NCI-H2227 (cell line): ENCODE measurements at regions not wholly inside any gene's neighbourhood (a gene's known extent, or its start where the extent isn't known, plus 50 kb on each side); places are given as distances from the start of the nearest gene placed in this dataset.
"Not testable (repeated sequence)": the region's sequence is repeated elsewhere in the genome, so short reads cannot be mapped to it uniquely, and the experiment has no call there.

Source experiments
- DNase-seq: peaks from one replicate; lab custom pipeline; 2025; ENCODE audit not compliant: unreplicated experiment; lab: John Stamatoyannopoulos, UW

DNA sequence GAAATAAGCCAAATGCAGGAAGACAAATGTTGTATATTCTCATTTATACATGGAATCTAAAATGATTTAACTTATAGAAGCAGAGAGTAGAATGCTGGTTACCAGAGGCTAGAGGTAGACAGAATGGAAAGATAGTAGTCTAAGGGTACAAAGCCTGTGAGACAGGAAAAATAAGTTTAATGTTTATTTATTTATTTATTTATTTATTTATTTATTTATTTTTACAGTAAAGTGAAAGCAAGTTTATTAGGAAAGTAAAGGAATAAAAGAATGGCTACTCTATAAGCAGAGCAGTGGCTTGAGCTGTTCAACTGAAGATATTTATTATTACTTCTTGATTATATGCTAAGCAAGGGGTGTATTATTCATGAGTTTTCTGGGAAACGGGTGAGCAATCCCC lies 203.2 kb downstream of the LAS1L start:
- DNase-seq, result no peak

- no peak for DNase-seq
Observed at GRCh38 chrX:65300104-65300809, 234.3 kb downstream of the LAS1L start.

DNA sequence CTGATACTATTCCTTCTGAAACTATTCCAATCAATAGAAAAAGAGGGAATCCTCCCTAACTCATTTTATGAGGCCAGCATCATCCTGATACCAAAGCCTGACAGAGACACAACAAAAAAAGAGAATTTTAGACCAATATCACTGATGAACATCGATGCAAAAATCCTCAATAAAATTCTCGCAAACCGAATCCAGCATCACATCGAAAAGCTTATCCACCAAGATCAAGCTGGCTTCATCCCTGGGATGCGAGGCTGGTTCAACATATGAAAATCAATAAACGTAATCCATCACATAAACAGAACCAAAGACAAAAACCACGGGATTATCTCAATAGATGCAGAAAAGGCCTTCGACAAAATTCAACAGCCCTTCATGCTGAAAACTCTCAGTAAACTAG lies 251.7 kb downstream of the LAS1L start:
- not testable (repeated sequence) for DNase-seq

- DNase-seq, result no peak
Observed at GRCh38 chrX:65273152-65273551, 261.4 kb downstream of the LAS1L start.

DNA sequence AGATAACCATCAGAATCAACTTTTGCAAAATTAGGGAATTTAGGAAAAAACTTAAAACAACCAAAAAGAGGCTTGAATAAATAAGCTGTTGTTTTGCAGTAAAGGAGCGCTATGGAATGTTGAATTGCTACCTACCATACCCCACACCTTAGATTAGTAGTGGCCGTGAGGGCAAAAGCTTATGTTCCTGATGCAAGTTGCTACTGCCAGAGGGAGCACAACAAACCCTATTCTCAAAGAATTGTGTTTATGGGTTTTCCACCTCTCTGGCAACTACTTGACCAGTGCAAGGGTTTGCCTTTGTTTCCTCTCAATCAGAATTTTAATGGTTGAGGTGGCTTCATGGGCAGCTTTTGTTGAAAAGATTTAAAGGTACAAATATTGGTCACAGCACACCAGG lies 268.1 kb downstream of the LAS1L start:
- DNase-seq, result no peak

GRCh38 chrX:65253817-65254216 lies 277.6 kb upstream of the ZC4H2 start:
- DNase-seq, result no peak

DNA sequence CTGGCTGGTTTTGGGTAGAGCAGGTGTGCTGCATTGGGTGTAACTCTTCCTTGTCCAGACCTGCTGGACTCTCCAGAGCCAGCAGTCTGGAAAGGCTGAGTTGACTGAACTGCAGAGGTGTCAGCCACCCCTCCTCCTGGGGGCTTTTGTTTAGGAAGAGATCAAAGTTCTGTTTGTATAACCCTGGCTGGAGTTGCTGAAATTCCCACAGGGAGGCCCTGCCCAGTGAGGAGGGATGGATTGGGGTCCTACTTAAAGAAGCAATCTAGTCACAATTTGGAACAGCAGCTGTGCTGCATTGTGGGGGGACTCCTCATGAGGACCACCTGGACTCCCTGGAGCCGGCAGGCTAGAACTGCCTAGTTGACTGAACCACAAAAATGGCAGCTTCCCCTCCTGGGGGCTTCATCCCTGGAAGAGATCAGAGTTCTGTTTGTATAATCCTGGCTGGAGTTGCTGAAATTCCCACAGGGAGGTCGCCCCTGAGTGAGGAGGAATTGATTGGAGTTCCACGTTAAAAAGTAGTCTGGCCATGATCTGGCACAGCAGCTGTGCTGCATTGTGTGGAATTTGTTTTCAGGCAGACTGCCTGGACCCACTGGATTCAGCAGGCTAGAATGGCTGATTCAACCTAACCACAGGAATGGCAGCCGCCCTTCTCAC lies 264.9 kb upstream of the ZC4H2 start:
- DNase-seq, result no peak

DNA sequence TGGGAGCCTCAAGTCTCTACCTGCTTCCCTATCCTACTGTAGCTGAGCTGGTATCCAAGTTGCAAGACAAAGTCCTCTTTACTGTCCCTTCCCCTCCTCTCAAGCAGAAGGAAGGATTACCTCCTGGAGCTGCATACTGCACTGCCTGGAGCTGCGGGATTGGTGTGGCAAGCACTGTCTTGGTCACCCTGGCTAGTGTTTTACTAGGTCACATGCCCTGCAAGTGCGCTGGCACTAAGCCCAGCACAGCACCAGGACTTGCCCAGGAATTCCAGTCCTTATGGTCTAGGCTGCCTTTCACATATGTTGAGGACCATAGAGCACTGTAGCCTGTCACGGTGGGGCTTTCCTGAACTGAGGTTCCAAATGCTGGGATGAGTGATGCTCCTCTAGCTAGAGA lies 227.3 kb upstream of the ZC4H2 start:
- DNase-seq, result no peak

- no peak for DNase-seq
Observed at GRCh38 chrX:65196758-65197360, 220.6 kb upstream of the ZC4H2 start.

- DNase-seq, result no peak
Observed at GRCh38 chrX:65195621-65196020, 219.4 kb upstream of the ZC4H2 start.

DNA sequence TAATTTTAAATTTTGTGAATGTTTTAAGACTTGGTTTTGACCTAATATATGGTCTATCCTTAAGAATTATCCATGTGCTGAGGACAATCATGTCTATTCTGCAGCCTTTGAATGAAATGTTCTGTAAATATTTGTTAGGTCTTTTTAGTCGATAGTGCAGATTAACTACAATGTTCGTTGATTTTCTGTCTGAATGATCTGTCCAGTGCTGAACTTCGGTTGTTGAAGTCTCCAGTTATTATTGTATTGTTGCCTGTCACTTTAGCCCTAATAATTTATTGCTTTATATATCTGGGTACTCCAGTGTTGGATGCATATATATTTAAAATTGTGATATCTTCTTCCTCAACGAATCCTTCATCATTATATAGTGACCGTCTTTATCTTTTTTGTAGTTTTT lies 218.3 kb upstream of the ZC4H2 start:
- no peak for DNase-seq

DNA sequence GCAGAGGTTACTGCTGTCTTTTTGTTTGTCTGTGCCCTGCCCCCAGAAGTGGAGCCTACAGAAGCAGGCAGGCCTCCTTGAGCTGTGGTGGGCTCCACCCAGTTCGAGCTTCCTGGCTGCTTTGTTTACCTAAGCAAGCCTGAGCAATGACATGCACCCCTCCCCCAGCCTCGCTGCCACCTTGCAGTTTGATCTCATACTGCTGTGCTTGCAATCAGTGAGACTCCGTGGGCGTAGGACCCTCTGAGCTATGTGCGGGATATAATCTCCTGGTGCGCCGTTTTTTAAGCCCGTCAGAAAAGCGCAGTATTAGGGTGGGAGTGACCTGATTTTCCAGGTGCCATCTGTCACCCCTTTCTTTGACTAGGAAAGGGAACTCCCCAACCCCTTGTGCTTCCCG lies 187.1 kb upstream of the ZC4H2 start:
- not testable (repeated sequence) for DNase-seq

DNA sequence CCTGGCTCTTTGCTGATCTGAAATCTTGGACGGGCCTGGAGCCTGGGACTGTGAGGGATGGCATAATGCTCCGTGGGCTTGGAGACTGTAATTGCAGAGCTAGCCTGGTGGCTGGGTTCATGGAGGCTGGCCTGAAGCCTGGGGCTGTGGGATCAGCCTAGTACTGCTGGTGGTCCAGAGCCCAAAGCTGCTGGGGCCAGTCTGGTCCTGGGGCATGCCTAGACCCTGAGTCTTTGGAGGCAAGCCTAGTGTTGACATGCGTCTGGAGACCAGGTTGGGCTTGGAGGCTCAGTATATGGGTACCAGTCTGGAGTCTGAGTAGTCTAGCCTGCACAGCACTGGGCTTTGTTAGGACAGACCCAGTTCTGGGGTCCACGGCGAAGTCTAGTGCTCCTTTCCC lies 172.0 kb upstream of the ZC4H2 start:
- DNase-seq, result no peak

GRCh38 chrX:65136424-65136823 lies 160.2 kb upstream of the ZC4H2 start:
- DNase-seq, result no peak

GRCh38 chrX:65127842-65128241 lies 151.6 kb upstream of the ZC4H2 start:
- DNase-seq, result no peak

DNA sequence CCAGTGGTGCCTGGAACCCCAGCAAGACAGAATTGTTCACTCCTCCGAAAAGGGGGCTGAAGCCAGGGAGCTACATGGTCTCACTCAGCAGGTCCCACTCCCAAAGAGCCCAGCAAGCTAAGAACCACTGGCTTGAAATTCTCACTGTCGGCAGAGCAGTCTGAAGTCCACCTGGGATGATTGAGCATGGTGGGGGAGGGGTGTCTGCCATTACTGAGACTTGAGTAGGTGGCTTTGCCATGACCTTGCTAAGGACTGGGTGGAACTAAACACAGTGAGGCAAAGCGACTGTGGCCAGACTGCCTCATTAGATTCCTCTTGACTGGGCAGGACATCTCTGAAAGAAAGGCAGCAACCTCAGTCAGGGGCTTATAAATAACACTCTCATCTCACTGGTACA lies 122.6 kb upstream of the ZC4H2 start:
- no peak for DNase-seq

- DNase-seq, result no peak
Observed at GRCh38 chrX:65093658-65094057, 117.4 kb upstream of the ZC4H2 start.

DNA sequence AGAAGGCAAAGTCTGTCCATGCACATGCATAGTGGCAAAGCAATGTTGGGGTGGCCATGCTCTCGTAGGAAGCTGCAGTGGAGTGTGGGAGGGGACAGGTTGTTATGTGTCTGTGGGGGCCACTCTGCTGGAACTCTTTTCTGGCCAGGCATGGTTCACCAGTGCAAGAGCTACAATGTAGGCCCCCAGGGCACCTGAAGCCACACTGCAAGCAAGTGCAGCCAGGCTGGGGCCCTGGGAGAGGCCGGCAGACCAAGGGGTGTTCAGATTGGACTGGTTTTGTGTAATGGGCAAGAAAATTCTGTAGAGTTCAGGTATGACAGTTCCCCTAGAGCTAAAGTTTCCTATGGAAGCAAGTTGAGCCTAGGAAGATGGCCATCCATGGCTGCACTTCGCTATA lies 97.0 kb upstream of the ZC4H2 start:
- DNase-seq, result no peak

- no peak for DNase-seq
Observed at GRCh38 chrX:65072590-65072989, 96.3 kb upstream of the ZC4H2 start.

DNA sequence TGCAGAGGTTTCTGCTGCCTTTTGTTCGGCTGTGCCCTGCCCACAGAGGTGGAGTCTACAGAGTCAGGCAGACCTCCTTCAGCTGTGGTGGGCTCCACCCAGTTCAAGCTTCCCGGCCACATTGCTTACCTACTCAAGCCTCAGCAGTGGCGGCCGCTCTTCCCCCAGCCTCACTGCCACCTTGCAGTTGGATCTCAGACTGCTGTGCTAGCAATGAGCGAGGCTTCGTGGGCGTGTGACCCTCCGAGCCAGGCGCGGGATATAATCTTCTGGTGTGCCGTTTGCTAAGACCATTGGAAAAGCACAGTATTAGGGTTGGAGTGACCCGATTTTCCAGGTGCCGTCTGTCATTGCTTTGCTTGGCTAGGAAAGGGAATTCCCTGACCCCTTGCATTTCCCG lies 82.4 kb upstream of the ZC4H2 start:
- peak; percentile 13 for DNase-seq

DNA sequence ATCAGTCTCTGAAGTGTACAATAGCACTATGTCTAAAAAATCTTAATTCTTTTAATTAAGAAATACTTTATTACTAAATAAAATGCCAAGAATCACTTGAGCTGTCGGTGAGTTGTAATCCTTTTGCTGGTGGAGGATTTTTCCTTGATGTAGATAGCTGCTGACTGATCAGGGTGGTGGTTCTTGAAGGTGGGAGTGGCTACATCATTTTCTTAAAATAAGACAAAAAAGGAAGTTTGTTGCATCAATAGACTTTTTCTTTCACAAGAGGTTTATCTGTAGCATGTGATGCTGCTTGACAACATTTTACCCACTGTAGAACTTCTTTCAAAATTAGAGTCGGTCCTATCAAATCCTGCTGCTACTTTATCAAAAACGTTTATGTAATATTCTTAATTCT lies 68.8 kb upstream of the ZC4H2 start:
- DNase-seq, result no peak

- peak; percentile 74 for DNase-seq
Observed at GRCh38 chrX:65035446-65035770, 59.2 kb upstream of the ZC4H2 start.
